GM03348 (cell line): ENCODE measurements at regions not wholly inside any gene's neighbourhood (a gene's known extent, or its start where the extent isn't known, plus 50 kb on each side); places are given as distances from the start of the nearest gene placed in this dataset.

Experiments used
- DNase-seq: peaks from one replicate; pipeline ENCODE4 v3.0.0; 2012; ENCODE audit warnings: low spot score

GRCh38 chr11:19519912-19520641, 192.6 kb upstream of the NAV2 start:
- no peak for DNase-seq

GRCh38 chr11:19519353-19519752, 193.3 kb upstream of the NAV2 start:
- DNase-seq: no peak

GRCh38 chr11:19513253-19513652, 199.4 kb upstream of the NAV2 start:
- no peak for DNase-seq

DNA sequence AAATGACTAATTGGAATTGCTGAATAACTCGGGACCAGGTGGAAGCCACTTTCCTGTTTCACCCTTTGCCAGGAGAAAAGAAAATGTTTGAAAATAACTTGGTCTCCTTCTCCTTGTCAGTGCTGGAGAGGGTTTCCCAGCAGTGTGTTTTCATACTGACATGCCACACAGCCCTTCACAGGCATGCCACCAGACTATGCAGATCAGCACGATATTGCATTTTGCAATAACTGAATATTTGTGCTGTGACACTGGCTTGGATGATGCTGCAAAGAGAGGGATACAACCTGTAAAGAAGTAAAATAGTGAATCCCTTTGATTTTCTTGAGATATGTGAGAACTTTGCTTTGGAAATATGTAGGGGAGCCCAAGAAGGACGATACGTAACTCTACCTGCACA, 200.0 kb upstream of the NAV2 start:
- DNase-seq: no peak

DNA sequence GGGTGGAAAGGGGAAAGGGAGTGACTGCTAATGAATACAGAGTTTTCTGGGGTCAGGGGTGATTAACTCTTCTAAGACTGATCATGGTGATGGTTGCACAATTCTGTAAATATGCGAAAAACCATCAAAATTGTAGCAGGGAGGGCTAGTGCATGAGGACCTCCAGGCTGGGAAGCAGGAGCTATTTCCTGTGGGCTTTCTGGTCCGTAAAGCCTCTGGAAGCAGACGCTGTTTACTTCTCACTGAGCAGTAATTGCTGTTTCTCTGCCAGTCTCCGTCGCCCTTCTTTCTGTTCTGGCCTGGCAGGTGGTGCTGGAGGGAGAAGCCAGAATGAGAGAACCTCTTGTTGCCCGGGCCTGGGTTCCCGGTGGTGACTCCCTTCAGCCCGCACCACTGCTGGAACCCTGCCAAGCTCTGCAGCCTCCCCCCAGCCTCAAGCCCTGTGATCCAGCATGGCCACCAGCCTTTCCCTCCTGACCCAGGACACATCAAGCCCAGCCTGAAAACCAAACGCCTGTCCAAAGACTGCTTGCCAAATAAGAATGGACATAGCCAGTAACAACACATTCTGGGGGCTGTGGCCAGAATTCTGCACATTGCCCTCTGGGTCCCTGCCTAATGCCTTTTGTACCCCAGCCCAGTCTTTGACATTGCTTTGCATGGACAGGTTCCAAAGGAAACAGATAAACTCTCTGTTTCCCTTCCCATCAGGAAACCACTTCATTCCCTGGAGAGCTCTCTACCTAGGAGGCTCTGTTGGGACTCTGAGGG, 201.0 kb upstream of the NAV2 start:
- DNase-seq: no peak

GRCh38 chr11:19511066-19511412, 201.6 kb upstream of the NAV2 start:
- no peak for DNase-seq

DNA sequence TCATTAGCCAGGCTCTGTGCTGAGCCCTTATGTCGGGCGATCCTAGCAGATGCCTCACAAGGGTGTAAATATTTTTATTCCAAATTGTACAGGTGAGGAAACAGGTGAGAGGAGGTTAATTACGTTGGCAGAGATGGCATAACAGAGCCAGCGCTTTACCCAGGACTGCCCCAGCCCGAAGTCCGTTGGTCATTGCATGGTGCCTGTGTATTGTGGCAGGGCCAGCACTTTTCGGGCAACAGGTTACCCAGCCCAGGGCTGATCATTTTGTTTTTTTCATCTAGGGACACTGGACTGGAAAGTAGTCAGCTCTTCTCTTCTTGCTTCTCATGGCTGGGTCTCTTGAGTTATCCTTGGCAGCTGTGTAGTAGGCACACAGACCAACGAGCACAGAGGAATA, 202.2 kb upstream of the NAV2 start:
- DNase-seq: no peak

DNA sequence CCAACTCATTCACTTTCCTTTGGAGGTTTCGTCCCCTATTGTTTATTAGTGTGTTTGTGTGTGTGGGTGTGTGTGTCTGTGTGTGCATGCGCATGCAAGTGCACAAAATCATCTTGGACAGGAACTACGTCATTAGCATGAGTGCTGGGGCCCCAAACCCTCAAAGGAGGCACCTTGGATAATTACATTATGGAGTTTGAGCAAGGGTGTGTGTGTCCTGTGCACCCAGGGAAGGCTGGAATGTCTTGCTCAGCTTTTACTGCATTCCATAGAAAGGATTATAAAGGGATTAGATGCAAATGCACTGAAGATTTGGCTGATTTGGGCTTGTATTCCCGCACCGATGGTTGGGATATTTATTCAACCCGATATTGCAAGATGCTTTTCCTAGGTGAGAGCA, 203.4 kb upstream of the NAV2 start:
- no peak for DNase-seq

DNA sequence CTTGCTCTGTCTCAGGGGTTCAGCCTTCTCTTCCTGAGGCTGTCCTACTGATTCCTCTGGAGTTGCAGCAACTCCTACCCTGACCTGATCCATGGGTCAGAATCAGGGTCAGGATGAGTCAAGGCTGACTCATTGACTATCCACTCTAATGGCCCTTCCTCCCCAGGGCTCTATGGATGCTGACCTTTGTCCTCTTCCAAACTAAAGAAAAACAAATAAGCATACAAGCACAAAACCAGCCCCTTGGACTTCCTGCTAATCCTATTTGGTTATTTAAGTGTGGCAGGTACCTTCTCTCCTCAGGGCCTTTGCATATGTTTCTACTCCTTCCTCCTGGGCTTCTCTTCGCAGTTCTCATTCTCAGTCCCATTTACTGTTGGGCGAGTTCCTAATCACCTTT, 204.5 kb upstream of the NAV2 start:
- peak; percentile 20 for DNase-seq

DNA sequence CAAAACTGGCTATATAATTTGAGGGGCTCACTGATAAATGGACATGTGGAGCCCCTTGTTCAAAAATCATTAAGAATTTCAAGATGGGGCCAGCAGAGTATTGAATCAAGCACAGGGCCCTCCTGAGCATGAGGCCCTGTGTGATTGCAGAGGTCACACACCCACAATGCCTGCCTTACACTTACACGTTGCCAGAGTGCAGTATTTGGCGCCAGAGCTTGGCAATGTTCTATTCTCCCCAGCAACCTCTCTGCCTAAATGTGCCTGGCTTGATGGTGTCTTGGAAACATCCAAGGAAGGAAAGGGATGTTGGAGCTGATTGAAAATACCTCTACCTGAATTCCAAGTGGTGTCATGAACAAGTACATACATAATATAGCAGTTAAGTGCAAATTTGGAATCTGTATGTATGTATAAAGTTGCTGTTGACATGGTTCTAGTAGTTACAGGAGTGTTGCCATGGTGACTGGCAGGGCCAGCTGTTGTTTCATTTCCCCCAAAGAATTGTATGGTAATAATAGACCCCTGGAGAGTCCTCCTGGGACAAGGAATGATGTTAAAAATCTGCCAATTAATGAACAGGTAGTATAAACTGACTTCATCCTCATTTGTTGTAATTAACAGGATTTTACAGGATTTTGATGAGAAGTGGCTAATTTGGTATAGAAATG, 205.7 kb upstream of the NAV2 start:
- DNase-seq: no peak

DNA sequence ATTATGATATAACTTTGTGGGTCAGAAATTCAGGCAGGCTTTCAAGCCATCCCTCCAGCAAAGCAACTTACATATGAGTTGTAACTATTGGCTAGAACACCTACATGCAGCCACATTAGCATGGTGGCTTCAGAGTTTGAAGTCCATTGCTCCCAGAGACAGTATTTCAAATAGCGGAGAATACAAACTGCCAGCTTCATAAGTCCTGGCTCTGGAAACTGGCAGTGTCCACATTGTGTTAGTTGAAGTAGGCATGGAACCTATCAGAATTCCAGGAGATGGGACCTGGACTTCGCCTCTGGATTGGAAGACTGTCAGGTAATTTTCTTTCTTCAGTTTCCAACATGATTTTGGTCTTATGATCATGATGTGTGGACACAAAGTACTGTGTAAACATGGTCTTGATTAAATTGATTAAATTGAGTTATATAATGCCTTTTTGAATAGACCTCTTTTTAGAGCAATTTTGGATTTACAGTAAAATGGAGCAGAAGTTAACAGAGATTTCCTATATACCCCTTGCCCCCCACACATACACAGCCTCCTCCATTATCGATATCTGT, 209.9 kb upstream of the NAV2 start:
- no peak for DNase-seq

- DNase-seq: no peak
Observed at GRCh38 chr11:19501631-19502030, 211.0 kb upstream of the NAV2 start.

DNA sequence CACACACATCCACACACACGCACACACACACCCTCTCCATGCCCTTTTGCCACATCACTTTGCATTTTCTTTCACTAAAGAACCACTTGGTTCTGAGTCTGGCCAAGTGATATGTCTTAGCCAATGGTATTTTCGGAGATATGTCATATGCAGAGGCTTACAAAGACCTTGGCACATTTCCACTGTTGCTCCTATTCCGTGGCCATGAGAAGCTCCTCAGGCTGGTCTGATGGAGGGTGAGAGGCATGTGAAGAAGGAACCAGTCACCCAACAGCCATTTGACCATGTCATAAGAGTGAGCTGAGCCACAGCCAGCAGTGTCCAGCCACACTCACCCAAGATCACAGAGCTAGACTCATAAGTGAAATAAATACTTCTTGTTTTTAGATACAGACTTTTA, 212.6 kb upstream of the NAV2 start:
- DNase-seq: peak; percentile 27

- DNase-seq: peak; percentile 69
Observed at GRCh38 chr11:19499026-19499669, 213.5 kb upstream of the NAV2 start.

- DNase-seq: no peak
Observed at GRCh38 chr11:19493446-19494213, 219.0 kb upstream of the NAV2 start.

DNA sequence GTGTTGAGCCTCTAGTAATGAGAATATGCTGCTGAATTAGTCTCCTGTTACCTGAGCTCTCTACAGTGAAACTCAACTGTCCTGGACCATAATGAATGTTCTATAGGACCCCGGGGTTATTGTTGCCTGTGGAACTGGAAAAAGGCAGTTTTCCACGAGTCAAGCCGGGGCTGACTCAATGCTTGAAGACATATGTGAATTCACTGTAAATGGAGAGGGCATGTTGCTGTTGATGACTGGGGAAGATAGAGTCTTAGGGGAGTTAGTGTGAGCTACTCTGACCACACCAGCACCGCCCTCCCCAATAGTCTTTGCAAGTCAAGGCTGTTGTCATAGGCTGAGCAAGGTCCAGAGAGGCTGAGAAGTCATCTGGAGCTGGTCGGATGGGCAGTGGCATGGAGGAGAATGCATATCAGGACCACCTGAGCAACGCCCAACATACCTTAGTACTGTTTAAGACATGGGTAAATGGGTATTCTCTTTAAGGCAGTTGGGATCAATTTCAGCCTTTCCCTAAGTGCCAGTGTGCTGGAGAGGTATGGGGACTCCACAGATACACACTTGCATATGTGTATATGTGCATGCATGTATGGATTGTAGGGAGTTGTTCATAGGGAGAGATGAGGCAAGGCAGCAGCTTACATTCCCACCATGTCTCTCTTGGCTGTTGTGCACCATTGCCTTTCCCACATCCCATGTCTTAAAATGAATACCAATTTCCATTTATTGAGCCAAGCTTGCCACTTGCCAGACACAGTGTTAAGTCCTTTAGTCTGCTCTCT, 230.1 kb upstream of the NAV2 start:
- no peak for DNase-seq

DNA sequence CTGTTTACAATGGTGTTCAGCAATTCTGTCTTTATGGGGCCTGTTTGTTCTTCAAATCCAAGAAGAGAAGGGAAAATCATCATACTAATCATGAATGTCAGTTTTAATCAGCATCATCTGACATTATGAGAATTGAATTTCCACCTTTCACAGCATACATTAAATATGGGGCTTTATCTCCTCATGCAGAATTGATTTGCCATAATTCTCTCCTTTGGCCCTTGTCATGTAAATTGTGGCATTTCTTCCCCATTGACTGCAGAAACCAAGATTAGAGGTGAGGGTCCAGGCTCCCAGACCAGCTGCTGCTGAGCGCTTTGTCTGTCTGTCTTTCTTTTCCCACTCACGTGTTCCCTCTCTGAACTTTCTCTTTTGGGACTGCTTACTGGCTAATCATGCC, 232.1 kb upstream of the NAV2 start:
- DNase-seq: no peak

DNA sequence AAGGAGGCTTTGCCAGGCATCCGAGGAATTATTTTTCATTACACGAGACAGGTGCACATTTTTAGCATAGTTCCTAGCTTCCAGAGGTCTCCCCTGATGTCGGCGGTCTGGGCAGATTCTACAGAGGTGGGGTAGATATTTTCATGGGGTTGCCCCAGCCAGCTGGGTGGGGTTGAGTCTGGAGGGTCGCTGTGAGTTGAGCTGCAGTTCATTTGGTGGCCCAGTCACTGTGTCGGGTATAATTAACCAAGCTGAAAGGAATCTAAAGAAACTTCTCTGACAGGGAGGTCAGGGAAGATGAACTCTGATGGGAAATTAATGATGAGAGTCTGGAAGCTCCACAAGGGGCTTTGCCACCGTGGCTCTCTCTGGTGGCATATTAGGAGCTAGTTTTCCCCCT, 233.7 kb upstream of the NAV2 start:
- DNase-seq: no peak

- DNase-seq: no peak
Observed at GRCh38 chr11:19474954-19475721, 234.4 kb upstream of the E2F8 start.

DNA sequence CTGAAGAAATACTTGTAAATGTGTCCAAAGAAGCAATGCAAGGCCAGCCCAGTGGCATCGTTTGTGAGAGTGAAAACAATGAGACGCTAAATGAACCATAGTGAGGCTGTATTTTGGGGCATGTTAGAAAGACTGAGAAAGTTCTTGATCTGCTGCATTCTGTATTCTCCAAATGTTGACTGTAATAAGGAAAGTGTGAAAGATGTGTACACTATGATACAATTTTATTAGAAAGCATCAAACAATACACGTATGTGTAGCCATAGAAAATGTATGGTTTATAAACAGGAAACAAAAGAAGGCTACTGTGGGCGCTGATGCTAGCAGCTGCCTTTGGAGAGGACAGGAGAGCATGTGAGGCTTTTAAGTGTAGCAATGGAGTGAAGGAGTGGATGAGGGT, 233.5 kb upstream of the E2F8 start:
- no peak for DNase-seq
